ENCODE measurements at regions not wholly inside any gene's neighbourhood (a gene's known extent, or its start where the extent isn't known, plus 50 kb on each side); places are given as distances from the start of the nearest gene placed in this dataset.
"Not testable (repeated sequence)": the region's sequence is repeated elsewhere in the genome, so short reads cannot be mapped to it uniquely, and the experiment has no call there.

GRCh38 chr7:67487316-67487715, 490.7 kb downstream of the TYW1 start:
- FAIRE-seq (no peak), DNase-seq (no peak)
- Histone ChIP-seq H3K9me3 (ENCODE audit: control insufficient read depth in 2 of 3, insufficient read depth in 1 of 3, low read length in 3 of 3) (peaks cover 0 to 2% (median 0%) of the 10 kb centered on the region in 3 donors), H3K4me1 (ENCODE audit: control insufficient read depth in 2 of 3, insufficient read depth in 2 of 3, low read depth in 1 of 3, low read length in 3 of 3) (no peaks in the 10 kb centered on the region), H3K36me3 (ENCODE audit: control insufficient read depth in 2 of 3, insufficient read depth in 3 of 3, low read length in 3 of 3) (no peaks in the 10 kb centered on the region), H3K27ac (ENCODE audit: low read depth in 2 of 2, low read length in 2 of 2) (no peak overlapping the region), H3K27me3 (ENCODE audit: control insufficient read depth, insufficient read depth, low read length) (no peaks in the 10 kb centered on the region), H3K9ac (ENCODE audit: low read length in 3 of 3) (no peak overlapping the region), H3K4me3 (ENCODE audit: low read length in 3 of 3) (no peak overlapping the region)
- no peak for TF ChIP-seq CTCF (IDR thresholded peaks at IDR 0.05; ENCODE audit: borderline replicate concordance, extremely low read depth, insufficient read depth)
- intact Hi-C loops (cut with DNase I): no loop called here

GRCh38 chr7:67489881-67490280, 493.2 kb downstream of the TYW1 start:
- H3K9ac ChIP-seq (ENCODE audit: low read length in 3 of 3): no peak overlapping the region
- H3K27me3 ChIP-seq (ENCODE audit: control insufficient read depth, insufficient read depth, low read length): no peaks in the 10 kb centered on the region
- no peak for DNase-seq
- FAIRE-seq: no peak
- no peak overlapping the region for H3K4me3 ChIP-seq (ENCODE audit: low read length in 3 of 3)
- no peaks in the 10 kb centered on the region for H3K36me3 ChIP-seq (ENCODE audit: control insufficient read depth in 2 of 3, insufficient read depth in 3 of 3, low read length in 3 of 3)
- H3K27ac ChIP-seq (ENCODE audit: low read depth in 2 of 2, low read length in 2 of 2): no peak overlapping the region
- H3K9me3 ChIP-seq (ENCODE audit: control insufficient read depth in 2 of 3, insufficient read depth in 1 of 3, low read length in 3 of 3): peaks cover 0 to 2% (median 0%) of the 10 kb centered on the region in 3 donors
- H3K4me1 ChIP-seq (ENCODE audit: control insufficient read depth in 2 of 3, insufficient read depth in 2 of 3, low read depth in 1 of 3, low read length in 3 of 3): no peaks in the 10 kb centered on the region
- intact Hi-C loops (cut with DNase I): no loop called here
- no peak for TF ChIP-seq CTCF (IDR thresholded peaks at IDR 0.05; ENCODE audit: borderline replicate concordance, extremely low read depth, insufficient read depth)

- H3K4me3 ChIP-seq (ENCODE audit: low read length in 3 of 3): no peak overlapping the region
- no peak for FAIRE-seq
- H3K27me3 ChIP-seq (ENCODE audit: control insufficient read depth, insufficient read depth, low read length): no peaks in the 10 kb centered on the region
- H3K9ac ChIP-seq (ENCODE audit: low read length in 3 of 3): no peak overlapping the region
- H3K9me3 ChIP-seq (ENCODE audit: control insufficient read depth in 2 of 3, insufficient read depth in 1 of 3, low read length in 3 of 3): peaks cover 0 to 2% (median 0%) of the 10 kb centered on the region in 3 donors
- intact Hi-C loops (cut with DNase I): no loop called here
- H3K4me1 ChIP-seq (ENCODE audit: control insufficient read depth in 2 of 3, insufficient read depth in 2 of 3, low read depth in 1 of 3, low read length in 3 of 3): no peaks in the 10 kb centered on the region
- H3K27ac ChIP-seq (ENCODE audit: low read depth in 2 of 2, low read length in 2 of 2): no peak overlapping the region
- no peak for TF ChIP-seq CTCF (IDR thresholded peaks at IDR 0.05; ENCODE audit: borderline replicate concordance, extremely low read depth, insufficient read depth)
- no peaks in the 10 kb centered on the region for H3K36me3 ChIP-seq (ENCODE audit: control insufficient read depth in 2 of 3, insufficient read depth in 3 of 3, low read length in 3 of 3)
- DNase-seq: no peak
These were observed 496.7 kb downstream of the TYW1 start for GRCh38 chr7:67493366-67493765.

- H3K4me1 ChIP-seq (ENCODE audit: control insufficient read depth in 2 of 3, insufficient read depth in 2 of 3, low read depth in 1 of 3, low read length in 3 of 3): no peaks in the 10 kb centered on the region
- peaks cover 0 to 2% (median under 1%) of the 10 kb centered on the region in 3 donors for H3K9me3 ChIP-seq (ENCODE audit: control insufficient read depth in 2 of 3, insufficient read depth in 1 of 3, low read length in 3 of 3)
- intact Hi-C loops (cut with DNase I): no loop called here
- H3K36me3 ChIP-seq (ENCODE audit: control insufficient read depth in 2 of 3, insufficient read depth in 3 of 3, low read length in 3 of 3): no peaks in the 10 kb centered on the region
- no peak overlapping the region for H3K27ac ChIP-seq (ENCODE audit: low read depth in 2 of 2, low read length in 2 of 2)
- no peak overlapping the region for H3K4me3 ChIP-seq (ENCODE audit: low read length in 3 of 3)
- no peak for TF ChIP-seq CTCF (IDR thresholded peaks at IDR 0.05; ENCODE audit: borderline replicate concordance, extremely low read depth, insufficient read depth)
- FAIRE-seq: no peak
- H3K9ac ChIP-seq (ENCODE audit: low read length in 3 of 3): no peak overlapping the region
- no peak for DNase-seq
- H3K27me3 ChIP-seq (ENCODE audit: control insufficient read depth, insufficient read depth, low read length): no peaks in the 10 kb centered on the region
These were observed 500.0 kb downstream of the TYW1 start for GRCh38 chr7:67496589-67496988.

GRCh38 chr7:67497914-67498313, 501.3 kb downstream of the TYW1 start:
- H3K27me3 ChIP-seq (ENCODE audit: control insufficient read depth, insufficient read depth, low read length); H3K9ac ChIP-seq (ENCODE audit: low read length in 3 of 3); H3K27ac ChIP-seq (ENCODE audit: low read depth in 2 of 2, low read length in 2 of 2); DNase-seq; H3K4me1 ChIP-seq (ENCODE audit: control insufficient read depth in 2 of 3, insufficient read depth in 2 of 3, low read depth in 1 of 3, low read length in 3 of 3); H3K9me3 ChIP-seq (ENCODE audit: control insufficient read depth in 2 of 3, insufficient read depth in 1 of 3, low read length in 3 of 3); FAIRE-seq; intact Hi-C loops (cut with DNase I); H3K36me3 ChIP-seq (ENCODE audit: control insufficient read depth in 2 of 3, insufficient read depth in 3 of 3, low read length in 3 of 3); H3K4me3 ChIP-seq (ENCODE audit: low read length in 3 of 3): not testable (repeated sequence)

All from kidney (tissue), 13 donors.